CD14-positive monocyte (primary cell): ENCODE measurements at regions not wholly inside any gene's neighbourhood (a gene's known extent, or its start where the extent isn't known, plus 50 kb on each side); places are given as distances from the start of the nearest gene placed in this dataset.

Experiments
- DNase-seq, 3 donors: peaks; one replicate each; pipeline ENCODE4 v3.0.0-alpha.2; 2011 to 2022
- H2AFZ ChIP-seq: 2 replicates; pipeline ENCODE4 v1.6.0; 2012; ENCODE audit warnings: mild to moderate bottlenecking, low read depth, low read length, inconsistent platforms; ENCODE audit not compliant: insufficient read depth, poor library complexity, severe bottlenecking
- H3K27ac ChIP-seq, 2 donors: 1 replicate in 1 of 2; 2 replicates in 1 of 2; pipeline ENCODE4 v1.5.1; 2012 to 2013; ENCODE audit warnings: low read length in 2 of 2, control low read depth in 1 of 2, inconsistent platforms in 1 of 2, low read depth in 1 of 2, mild to moderate bottlenecking in 1 of 2
- H3K27me3 ChIP-seq, 2 donors: one replicate each; pipeline versions ENCODE4 v1.6.0 to v1.6.1; 2011 to 2013; ENCODE audit warnings: low read length in 2 of 2; ENCODE audit not compliant: control insufficient read depth in 2 of 2, insufficient read depth in 2 of 2
- H3K36me3 ChIP-seq, 2 donors: replicated peaks in 1 of 2; 1 replicate in 1 of 2; 2 replicates in 1 of 2; pipeline versions ENCODE4 v1.5.1 to v1.6.1; 2012 to 2013; ENCODE audit warnings: low read length in 2 of 2, control low read depth in 1 of 2, inconsistent platforms in 1 of 2, mild to moderate bottlenecking in 1 of 2; ENCODE audit not compliant: insufficient read depth in 2 of 2, control insufficient read depth in 1 of 2
- H3K4me1 ChIP-seq, 2 donors: 1 replicate in 1 of 2; 2 replicates in 1 of 2; pipeline versions ENCODE4 v1.5.1 to v1.6.1; 2012 to 2013; ENCODE audit warnings: low read length in 2 of 2, control low read depth in 1 of 2, inconsistent platforms in 1 of 2, mild to moderate bottlenecking in 1 of 2, moderate library complexity in 1 of 2; ENCODE audit not compliant: insufficient read depth in 2 of 2, control insufficient read depth in 1 of 2
- H3K4me2 ChIP-seq: replicated peaks from 2 replicates; pipeline ENCODE3; 2012; ENCODE audit warnings: low read length, moderate library complexity, mild to moderate bottlenecking; ENCODE audit not compliant: poor library complexity, severe bottlenecking; ENCODE audit errors: extremely low read depth
- H3K4me3 ChIP-seq, 3 experiments: fragments of 200-600 bp in 1 of 3; sonication (generic) in 1 of 3; replicated peaks in 1 of 3; 1 replicate in 2 of 3; 2 replicates in 1 of 3; pipeline ENCODE4 v1.5.1; 2011 to 2013; ENCODE audit warnings: low read length in 3 of 3, mild to moderate bottlenecking in 3 of 3, control low read depth in 2 of 3, low read depth in 2 of 3, inconsistent platforms in 1 of 3, moderate library complexity in 1 of 3
- H3K79me2 ChIP-seq: 2 replicates; pipeline ENCODE4 v1.6.0; 2012; ENCODE audit warnings: mild to moderate bottlenecking, control low read depth, inconsistent platforms, low read length, moderate library complexity; ENCODE audit not compliant: insufficient read depth
- H3K9ac ChIP-seq: 2 replicates; pipeline ENCODE4 v1.6.0; 2017; ENCODE audit warnings: low read length, mild to moderate bottlenecking; ENCODE audit not compliant: insufficient read depth, poor library complexity, severe bottlenecking
- H3K9me3 ChIP-seq, 2 donors: replicated peaks in 1 of 2; 1 replicate in 1 of 2; 2 replicates in 1 of 2; pipeline versions ENCODE4 v1.5.1 to v1.6.1; 2012 to 2013; ENCODE audit warnings: low read length in 2 of 2, control low read depth in 1 of 2; ENCODE audit not compliant: control insufficient read depth in 1 of 2, insufficient read depth in 1 of 2
- H4K20me1 ChIP-seq: 2 replicates; pipeline ENCODE4 v1.6.0; 2012; ENCODE audit warnings: mild to moderate bottlenecking, low read length, control low read depth, moderate library complexity; ENCODE audit not compliant: insufficient read depth
- H3K27ac Mint-ChIP-seq, 7 donors: one replicate each; pipeline ENCODE4 v1.8.0; 2020; ENCODE audit warnings: mild to moderate bottlenecking in 7 of 7, mixed read lengths in 7 of 7, moderate library complexity in 6 of 7, inconsistent platforms in 2 of 7
- H3K27me3 Mint-ChIP-seq, 3 donors: one replicate each; pipeline ENCODE4 v1.8.0; 2021 to 2022; ENCODE audit warnings: low read depth in 3 of 3, mild to moderate bottlenecking in 3 of 3, mixed read lengths in 3 of 3, moderate library complexity in 3 of 3, inconsistent platforms in 1 of 3
- H3K36me3 Mint-ChIP-seq, 2 donors: one replicate each; pipeline ENCODE4 v1.8.0; 2020; ENCODE audit warnings: mixed read lengths in 2 of 2, inconsistent platforms in 1 of 2, mild to moderate bottlenecking in 1 of 2
- H3K4me1 Mint-ChIP-seq: one replicate; pipeline ENCODE4 v1.8.0; 2020; ENCODE audit warnings: mild to moderate bottlenecking, mixed read lengths
- H3K4me3 Mint-ChIP-seq, 2 donors: one replicate each; pipeline ENCODE4 v1.8.0; 2020; ENCODE audit warnings: mild to moderate bottlenecking in 2 of 2, mixed read lengths in 2 of 2, moderate library complexity in 1 of 2
- H3K9me3 Mint-ChIP-seq, 7 donors: one replicate each; pipeline ENCODE4 v1.8.0; 2020 to 2022; ENCODE audit warnings: mixed read lengths in 7 of 7, mild to moderate bottlenecking in 6 of 7, moderate library complexity in 6 of 7, inconsistent platforms in 2 of 7
- CTCF ChIP-seq: fragments of 200-600 bp; IDR thresholded peaks from one replicate; pipeline ENCODE4 v1.8.0; 2022; ENCODE audit warnings: antibody characterized with exemption, mild to moderate bottlenecking
- WGBS: methylation state at CpG from one replicate; pipeline ENCODE4 v1.1.5; 2013; ENCODE audit warnings: missing lambda C conversion rate; ENCODE audit not compliant: insufficient coverage; 5-methylcytosine and 5-hydroxymethylcytosine counted together
- intact Hi-C, 2 donors: fragments of 100-400 bp; cut with micrococcal nuclease; formaldehyde crosslinking; loops; one replicate each; pipeline versions ENCODE4 v1.15.0 to v1.15.1; 2023

DNA sequence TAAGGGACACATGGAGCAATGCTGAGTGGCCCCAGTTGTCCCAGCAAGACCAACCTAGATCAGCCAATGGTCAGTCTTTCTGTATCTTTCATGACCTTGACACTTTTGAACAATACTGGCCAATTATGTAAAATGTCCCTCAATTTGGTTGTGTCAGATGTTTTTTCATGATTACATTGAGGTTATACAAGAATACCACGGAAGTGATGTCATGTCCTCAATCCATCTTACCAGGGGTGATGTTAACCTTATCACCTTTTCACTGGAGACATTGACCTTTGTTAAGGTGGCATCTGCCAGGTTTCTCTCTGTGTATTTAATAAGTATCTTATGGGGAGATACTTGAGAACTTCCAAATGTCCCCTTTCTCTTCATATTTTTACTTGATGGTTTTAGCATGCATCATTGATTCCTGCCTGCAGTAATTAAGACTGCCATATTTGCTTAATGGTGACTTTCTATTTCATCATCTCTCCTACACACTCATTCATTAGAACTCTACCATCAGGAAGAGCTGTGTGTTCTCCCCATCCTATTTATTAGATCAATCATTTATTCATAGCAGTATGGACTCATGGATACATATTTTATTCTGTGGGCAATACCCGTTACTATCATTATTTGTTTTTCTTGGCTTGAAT is 64.7 kb upstream of the RFLNA start:
- Histone ChIP-seq H3K27ac (no peak overlapping the region), H3K9me3 (peaks cover 0 to 3% of the 10 kb centered on the region in 2 donors), H3K4me3 (no peak overlapping the region), H4K20me1 (no peaks in the 10 kb centered on the region), H3K4me1 (peaks cover 17 to 25% of the 10 kb centered on the region in 2 donors), H3K4me2 (no peak overlapping the region), H3K79me2 (no peaks in the 10 kb centered on the region), H3K27me3 (no peaks in the 10 kb centered on the region), H2AFZ (peak overlapping the region; percentile 39), H3K9ac (no peak overlapping the region), H3K36me3 (no peaks in the 10 kb centered on the region)
- Mint-ChIP-seq H3K4me1 (peaks cover 32% of the 10 kb centered on the region), H3K36me3 (no peaks in the 10 kb centered on the region), H3K27ac (no peak overlapping the region), H3K27me3 (peaks cover 2 to 4% (median 2%) of the 10 kb centered on the region in 3 donors), H3K9me3 (peaks cover 1 to 15% (median 4%) of the 10 kb centered on the region in 7 donors), H3K4me3 (no peak overlapping the region)
- no peak for TF ChIP-seq CTCF
- DNase-seq: no peak
- intact Hi-C loops: no loop called here
- WGBS: no CpG with 5 or more reads among the region's 2 CpGs

GRCh38 chr12:124230789-124231188 is 64.1 kb upstream of the RFLNA start:
- H3K9me3 ChIP-seq: peaks cover 0 to 3% of the 10 kb centered on the region in 2 donors
- Mint-ChIP-seq H3K4me3 (no peak overlapping the region), H3K4me1 (peaks cover 32% of the 10 kb centered on the region), H3K27me3 (peaks cover 2 to 4% (median 2%) of the 10 kb centered on the region in 3 donors), H3K27ac (no peak overlapping the region), H3K36me3 (no peaks in the 10 kb centered on the region), H3K9me3 (peaks cover 1 to 17% (median 4%) of the 10 kb centered on the region in 7 donors)
- no peak overlapping the region for H3K4me3 ChIP-seq
- no peak overlapping the region for H3K27ac ChIP-seq
- WGBS: no CpG with 5 or more reads among the region's 3 CpGs
- no peak overlapping the region for H2AFZ ChIP-seq
- no peak for DNase-seq
- H3K36me3 ChIP-seq: no peaks in the 10 kb centered on the region
- H3K4me2 ChIP-seq: no peak overlapping the region
- no peak for TF ChIP-seq CTCF
- no peaks in the 10 kb centered on the region for H4K20me1 ChIP-seq
- H3K9ac ChIP-seq: no peak overlapping the region
- no peaks in the 10 kb centered on the region for H3K79me2 ChIP-seq
- peaks cover 17 to 25% of the 10 kb centered on the region in 2 donors for H3K4me1 ChIP-seq
- no peaks in the 10 kb centered on the region for H3K27me3 ChIP-seq
- intact Hi-C loops: no loop called here
